Stimulated activated CD8-positive, alpha-beta memory T cell treated with anti-CD3 and anti-CD28 coated beads, Interleukin-15, amount 100 ng/mL, for 1 hour (primary cell): ENCODE measurements at regions not wholly inside any gene's neighbourhood (a gene's known extent, or its start where the extent isn't known, plus 50 kb on each side); places are given as distances from the start of the nearest gene placed in this dataset.
"Not testable (repeated sequence)": the region's sequence is repeated elsewhere in the genome, so short reads cannot be mapped to it uniquely, and the experiment has no call there.

ENCODE experiments used
- DNase-seq: peaks from one replicate; pipeline ENCODE4 v3.0.0-alpha.2; 2020; ENCODE audit warnings: low read depth

DNA sequence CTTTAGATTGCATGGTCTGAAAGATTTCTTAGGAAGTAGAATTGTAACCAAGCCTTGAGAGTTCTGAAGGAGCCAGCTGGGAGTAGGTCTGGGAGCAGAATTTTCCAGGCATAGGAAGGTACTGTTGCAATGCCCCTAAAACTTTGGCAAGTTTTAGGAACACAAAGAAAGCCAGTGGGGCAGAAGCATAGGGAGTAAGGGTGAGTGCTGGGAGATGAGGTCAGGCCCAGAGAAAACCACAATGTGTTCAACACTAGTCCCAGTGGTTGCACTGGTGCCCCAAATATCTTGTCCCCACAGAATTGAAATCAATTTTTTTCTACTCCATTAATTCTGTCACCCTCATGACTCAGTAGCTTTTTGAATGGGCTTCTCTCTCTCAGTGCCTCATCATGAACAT lies 120.7 kb upstream of the GALNT15 start:
- DNase-seq: no peak

DNA sequence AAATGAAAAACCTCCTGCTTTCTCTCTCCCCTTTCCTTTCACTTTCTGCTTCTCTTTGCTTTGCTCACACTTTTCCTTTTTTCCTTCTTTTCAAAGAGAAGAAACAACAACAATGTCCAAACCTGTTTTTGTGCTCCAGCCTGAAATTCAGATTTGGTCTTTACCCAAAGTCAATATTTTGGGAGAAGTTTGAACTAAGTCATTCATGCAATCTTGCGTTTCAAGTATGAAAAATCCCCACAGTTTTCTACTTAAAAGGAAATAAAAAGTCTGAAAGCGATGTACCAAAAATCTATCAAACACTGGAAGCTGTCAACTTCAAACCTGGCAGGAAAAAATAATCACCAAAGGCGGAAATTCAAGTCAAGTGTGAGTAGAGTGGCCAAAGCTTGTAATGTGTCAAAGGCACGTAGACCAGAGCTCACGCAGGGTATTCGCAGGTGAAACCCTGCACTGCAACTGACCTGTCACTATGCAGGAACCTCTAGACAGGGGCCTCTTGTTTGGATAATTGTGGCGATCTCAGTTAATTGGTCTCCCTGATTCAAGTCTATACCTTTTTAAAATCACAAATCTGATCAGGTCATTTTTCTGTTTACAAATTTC lies 118.8 kb upstream of the GALNT15 start:
- no peak for DNase-seq

DNA sequence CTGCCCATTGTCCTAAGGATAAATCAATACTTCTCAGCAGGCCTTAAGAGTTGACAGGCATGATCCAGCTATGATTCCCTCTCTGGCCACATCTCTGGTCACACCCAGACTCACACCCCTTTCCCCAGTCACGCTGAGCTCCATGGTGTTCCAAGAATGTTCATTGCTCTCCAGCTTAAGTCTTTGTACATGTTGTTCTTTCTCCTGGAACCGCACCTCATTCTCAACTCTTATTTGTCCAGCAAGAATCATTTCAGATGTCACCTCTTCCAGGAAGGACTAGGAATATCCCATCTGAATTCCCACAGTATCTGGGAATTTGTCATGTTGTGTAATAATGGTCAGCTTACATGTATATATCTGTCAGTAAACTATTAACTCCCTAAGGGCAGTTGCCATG lies 118.3 kb upstream of the GALNT15 start:
- no peak for DNase-seq

DNA sequence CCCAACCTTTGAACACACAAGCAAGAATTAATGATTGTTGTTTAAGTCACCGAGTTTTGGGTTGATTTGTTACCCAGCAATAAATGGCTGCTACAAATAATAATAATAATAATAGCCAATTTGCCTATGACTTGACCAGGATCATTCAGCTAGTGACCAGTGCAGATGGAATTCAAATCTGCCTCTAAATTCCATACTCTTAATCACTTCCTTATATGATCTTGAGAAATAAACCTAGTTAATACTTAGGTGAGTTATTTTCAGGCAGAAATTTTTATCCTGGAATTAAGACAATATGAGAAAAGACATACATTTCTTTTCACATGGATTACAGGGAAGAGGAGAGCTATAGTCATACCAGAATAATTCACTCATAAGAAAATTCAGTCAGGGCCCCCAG lies 116.0 kb upstream of the GALNT15 start:
- no peak for DNase-seq

DNA sequence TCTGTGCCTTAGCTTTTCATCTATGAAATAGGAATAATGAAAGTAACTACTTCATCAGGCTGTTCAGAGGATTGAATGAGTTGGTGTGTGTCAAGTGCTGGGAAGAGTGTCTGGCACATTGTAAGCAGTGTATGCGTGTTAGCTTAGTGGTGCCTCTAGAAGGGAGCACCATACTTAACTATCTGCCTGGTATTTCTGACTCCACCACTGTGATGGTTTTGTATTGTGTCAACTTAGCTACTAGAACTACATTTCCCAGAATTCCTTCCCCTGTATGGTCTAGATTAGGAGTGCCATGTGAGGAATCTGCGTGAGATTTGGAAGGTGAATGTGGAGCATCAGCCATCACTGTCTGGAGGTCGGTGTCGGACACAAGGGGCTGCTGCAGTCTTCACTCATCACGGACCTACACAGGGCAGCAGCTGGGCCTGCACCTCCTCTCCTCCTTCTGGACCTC lies 115.4 kb upstream of the GALNT15 start:
- no peak for DNase-seq

DNA sequence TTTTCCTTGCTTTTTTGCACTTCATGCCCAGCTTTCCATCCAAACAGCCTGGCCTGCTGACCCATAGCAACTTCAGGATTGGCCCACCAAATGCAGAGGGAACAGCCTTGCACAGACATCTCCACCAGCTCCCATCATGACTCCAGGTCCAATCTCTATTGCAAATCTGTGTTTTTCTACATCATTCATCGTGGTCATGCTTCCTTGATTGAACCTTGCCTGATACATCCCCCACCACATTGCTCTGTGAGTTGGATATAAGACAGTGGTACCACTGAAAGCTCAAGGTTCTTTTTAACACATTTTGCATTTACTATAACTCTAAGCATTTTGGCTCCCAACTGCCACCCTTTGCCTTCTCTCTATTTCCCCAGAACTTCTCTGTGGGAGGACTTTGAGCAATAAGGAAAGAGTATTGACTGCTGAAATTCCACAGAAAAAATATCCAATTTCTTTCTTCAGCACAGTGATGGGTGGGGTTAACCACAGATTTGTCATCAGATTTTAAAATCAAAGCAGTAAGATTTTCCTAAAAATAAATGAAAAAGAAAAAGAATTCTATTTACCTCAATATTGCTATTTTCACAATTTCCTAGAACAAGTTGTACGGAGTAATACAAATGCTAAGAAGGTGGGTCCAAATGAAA lies 114.6 kb upstream of the GALNT15 start:
- no peak for DNase-seq

DNA sequence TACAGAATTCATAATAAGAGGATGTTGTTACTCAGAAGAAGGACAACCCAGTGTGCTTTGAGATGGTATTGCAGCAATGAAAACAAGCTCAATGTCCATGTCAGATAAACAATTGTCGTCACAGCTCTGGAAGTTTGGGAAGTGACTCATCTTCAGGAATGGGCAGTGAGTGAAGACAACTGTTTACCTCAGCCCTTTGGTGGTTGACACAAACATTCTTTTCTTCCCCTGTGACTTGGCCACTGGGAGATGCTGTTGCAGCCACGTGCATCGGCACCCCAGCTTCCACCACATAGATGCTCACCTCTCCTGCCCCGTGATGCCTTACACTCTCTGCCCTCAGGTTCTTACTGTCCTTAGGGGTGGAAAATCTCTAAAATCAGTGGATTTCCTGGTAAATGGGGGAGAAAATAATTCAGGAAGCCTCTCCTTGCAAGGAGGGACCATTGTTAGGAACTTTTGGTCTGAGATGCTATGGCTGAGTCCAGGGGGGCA lies 114.1 kb upstream of the GALNT15 start:
- no peak for DNase-seq

DNA sequence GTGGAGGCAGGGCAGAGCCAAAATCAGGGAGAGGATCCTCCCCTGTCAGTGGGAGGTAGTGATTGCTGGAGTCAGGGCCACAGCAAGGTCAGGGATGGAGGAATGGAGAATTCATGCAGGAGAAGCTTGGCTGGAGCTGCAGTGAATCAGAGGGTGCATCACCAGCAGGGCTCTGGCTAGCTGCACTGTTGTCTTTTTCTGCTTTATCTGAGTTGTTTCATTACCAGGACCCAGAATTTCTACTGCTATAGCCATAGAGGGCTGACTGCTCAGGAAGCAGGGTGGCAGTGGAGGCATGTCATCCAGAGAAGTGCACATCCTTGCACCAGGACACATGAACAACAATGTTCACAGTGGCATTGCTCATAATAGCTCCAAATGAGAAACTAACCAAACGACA lies 113.5 kb upstream of the GALNT15 start:
- DNase-seq: no peak

DNA sequence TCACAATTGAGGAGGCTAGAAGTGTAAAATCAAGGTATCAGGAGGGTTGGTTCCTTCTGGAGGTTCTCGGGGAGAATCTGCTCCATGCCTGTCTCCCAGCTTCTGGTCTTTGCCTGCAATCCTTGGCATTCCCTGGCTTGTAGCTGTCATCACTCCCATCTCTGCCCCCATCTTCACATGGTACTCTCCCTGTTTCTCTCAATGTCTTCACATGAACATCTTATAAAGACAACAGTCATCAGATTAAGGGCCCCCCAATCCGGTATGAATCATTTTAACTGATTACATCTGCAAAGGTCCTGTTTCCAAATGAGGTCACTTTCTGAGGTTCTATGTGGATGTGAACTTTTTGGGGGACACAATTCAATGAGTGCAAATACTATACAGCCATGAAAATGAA lies 113.0 kb upstream of the GALNT15 start:
- DNase-seq: no peak

DNA sequence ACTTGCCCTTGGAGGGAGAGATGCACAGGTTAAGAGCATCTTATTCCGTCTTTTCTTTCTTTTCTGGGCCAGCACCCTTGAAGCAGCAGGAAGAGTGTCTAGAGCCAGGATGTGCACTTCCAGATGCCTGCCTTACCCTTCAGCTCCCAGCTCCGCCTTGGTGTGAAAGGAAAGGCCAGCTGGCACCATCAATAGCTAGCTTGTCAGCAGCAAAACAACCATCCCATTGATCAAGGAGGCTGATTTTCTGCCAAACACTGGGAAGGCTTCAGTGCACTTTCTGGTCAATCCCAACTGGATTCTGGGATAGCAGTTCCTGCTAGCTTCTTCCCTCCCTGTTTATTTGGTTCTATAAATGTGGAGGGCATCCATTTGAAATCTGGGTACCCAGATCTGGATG lies 110.9 kb upstream of the GALNT15 start:
- DNase-seq: no peak

DNA sequence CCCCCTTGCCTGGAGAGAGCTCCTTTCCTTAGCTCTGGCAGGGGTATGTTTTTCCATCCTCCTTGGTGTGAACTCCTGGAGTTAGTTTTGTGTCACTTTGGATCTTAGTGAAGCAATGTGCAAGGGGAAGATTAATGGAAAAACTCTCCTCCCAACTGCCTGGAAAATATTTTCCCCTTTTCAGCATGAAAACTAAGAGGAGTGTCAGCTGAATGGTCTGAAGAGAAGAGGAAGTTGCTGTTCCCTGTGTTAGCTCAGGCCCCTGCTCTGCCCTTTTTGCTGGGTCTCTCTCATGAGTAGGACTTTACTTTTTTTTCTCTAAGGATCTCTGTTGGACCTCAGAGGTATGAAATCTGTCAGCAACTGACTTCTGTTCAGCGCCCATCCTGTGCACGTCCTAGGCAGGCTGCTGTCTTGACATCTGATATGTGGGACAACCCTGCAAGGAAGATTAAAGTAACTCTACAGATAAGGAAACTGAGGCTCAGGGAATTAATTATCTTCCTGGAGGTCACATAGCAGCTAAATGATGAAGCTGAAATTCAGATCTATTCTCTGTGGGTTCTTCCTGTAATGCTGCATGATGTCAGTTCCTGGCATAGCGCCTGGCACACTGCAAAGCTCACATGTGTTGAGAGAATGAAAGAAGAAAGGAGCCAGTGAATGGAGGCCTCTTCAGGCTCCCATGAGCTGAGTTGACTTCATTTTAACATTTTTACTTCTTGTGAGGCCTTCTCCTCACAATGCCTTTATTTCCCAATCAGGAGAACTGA lies 109.7 kb upstream of the GALNT15 start:
- no peak for DNase-seq

DNA sequence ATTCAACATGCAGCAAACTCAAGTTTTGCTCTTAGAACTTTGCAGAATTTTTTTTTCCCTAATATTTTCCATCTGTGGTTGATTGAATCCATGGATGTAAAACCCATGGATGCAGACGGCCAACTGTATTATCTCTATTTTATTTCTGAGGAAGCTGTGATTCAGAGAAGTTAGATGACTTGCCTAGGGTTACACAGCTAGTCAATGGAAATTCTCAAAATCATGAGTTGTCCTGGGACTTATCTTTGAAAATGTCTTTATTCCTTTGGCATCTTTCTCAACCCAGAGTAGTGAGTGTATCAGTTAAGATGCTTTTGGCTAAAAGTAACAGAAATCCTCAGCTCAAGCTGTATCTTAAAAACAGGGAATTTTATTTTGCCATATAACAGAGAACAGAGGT lies 107.9 kb upstream of the GALNT15 start:
- no peak for DNase-seq

DNA sequence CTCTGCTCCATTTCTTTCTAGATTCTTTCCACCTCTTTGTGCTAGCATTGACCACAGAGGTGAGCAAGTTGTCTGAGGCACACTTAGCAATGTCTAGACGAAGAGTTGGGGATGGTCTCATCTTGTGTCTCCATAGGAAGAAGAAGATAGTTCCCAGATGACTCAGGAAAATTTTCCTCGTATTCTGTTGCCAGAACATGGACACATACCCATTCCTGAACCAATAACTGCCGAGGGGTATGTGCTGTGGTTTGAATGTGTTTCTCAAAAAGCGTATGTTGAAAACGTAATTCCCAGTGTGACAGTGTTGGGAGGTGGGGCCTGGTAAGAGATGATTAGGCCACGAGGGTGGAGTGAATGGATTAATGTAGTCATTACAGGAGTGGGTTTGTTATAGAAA lies 107.5 kb upstream of the GALNT15 start:
- DNase-seq: no peak

DNA sequence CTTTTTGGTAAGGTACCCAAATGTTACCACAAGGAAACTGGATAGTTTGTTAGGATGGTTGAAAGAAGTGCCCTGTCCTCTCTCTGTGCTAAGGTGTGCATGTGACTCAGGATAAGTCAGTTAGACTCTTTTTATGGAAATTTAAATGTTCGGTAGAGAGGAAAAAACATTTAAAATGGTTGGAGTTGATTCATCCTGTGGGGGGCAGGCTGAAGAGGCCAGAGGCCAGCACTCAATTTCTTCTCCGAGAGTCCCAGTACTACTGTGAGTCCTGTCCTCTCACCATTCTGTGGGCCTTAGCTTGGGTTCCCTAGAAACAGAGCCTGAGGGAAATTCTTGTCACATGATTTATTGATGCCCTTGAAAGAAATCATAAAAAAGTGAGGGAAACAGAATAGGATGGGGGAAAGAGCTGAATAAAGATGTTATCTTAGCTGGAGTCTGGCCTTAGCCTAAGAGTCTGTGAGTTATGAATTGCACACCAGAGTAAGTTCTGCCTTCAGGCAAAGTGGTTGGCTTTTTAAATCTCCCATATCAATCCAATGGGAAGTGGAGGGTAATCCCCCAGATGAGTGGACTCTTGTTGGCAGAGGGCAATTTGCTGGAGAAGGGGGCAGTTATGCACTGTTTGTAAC lies 106.5 kb upstream of the GALNT15 start:
- no peak for DNase-seq

DNA sequence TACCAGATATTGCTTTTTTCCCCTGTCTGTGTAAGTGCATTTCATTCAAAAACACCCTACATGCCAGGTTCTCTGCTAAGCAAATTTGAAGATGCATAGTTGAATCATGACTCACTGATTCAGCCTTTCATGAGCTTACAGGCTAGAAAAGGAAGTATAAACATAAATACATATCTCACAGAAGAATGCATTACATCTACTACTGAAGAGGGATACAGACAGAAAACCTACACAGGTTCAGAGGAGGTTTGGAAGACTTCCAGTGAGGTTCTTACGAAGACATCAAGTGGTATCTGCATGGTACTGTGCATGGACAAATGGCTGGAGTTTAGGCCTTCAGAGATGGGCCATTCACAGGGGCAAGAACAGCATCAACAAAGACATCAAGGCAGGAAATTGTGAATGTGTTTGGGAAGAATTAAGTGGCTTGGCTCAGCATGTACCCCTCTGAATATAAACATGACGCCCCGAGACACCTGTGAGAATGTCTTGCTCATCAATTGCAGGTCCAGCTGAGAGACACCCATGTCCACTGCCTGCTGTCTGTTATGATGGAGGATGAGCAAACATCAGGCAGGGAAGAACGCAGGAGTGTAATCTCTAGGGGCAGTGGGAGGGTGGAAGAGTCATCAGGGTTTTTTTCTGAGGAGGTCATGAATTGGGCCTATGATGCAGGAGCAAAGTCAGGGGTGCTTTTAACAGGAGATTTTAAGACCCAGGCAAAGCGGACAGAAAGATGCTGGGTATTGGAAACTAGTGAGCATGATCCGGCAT lies 105.1 kb upstream of the GALNT15 start:
- no peak for DNase-seq

DNA sequence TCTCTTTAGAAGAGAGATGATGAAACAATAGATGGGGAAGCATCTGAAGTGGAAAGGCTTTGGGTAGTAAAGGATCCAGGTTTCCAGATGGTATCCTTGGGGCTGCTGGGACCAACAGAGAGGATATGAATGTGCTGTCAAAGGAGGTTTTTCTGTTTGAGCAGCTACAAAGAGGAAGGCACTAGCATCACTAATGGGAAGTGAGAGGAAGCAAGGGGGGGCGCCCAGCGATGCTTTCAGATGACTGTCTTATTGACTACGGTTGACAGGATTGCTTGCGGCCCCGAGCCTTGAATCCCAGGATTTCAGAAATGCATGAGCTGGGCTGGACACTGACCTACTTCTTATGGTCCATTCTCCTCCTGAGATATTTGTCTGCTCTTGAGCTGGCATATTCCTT lies 103.8 kb upstream of the GALNT15 start:
- no peak for DNase-seq

DNA sequence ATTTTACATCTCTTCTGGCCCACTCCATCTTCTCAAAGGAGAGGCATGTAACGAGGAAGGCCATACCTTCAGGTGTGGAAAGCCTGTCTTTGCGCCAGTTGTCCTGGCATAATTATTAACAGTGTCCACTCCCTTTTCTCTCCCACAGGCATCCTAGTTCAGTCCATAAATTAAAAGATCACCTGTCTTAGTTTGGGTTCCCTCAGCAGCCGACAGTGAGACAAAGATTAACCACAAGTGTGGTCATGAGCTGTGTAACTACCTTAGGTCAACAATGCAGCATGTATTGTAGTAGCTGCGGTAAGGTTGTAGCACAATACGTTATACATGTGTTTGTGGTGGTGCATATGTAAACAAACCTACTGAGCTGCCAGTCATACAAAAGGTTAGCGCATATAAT lies 103.3 kb upstream of the GALNT15 start:
- DNase-seq: no peak

DNA sequence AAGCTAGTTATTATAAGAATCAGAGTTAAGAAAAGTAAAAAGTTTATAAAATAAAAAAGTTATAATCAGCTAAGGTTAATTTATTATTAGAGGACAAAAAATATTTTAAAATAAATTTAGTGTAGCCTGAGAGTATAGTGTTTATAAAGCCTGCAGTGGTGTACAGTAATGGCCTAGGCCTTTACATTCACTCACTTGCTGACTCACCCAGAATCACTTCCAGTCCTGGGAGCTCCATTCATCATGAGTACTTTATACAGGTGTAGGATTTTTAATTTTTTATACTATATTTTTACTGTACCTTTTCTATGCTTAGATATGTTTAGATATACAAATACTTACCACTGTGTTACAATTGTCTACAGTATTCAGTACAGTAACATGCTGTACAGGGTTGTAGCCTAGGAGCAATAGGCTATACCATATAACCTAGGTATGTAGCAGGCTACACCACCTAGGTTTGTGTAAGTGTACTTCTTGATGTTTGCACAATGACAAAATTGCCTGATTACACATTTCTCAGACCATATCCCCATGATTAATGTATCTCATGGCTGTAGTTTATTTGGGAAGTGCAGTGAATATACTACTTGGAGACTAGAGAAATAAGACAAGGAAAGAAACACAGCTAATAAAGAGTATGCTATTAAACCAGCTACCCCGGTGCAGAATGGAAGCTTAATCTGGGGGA lies 101.9 kb upstream of the GALNT15 start:
- no peak for DNase-seq

DNA sequence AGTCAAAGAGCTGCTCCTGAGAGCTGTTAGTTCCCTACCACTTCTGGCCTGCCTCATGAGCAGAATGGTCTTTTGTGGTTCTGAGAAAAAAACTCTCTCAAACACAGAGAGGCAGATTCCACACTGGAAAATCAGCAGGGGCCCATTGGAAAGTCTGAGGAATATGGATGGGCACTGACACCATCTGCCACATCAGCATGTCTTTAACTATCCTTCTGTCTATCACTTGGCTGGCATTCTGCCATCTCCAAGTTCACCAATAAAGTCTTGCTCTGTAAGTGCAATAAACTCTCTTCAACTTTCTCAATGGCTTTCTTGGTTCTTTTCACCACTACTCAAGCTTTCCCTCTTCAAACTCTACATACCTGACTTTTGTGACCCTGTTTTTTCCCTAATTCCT lies 101.3 kb upstream of the GALNT15 start:
- DNase-seq: no peak

DNA sequence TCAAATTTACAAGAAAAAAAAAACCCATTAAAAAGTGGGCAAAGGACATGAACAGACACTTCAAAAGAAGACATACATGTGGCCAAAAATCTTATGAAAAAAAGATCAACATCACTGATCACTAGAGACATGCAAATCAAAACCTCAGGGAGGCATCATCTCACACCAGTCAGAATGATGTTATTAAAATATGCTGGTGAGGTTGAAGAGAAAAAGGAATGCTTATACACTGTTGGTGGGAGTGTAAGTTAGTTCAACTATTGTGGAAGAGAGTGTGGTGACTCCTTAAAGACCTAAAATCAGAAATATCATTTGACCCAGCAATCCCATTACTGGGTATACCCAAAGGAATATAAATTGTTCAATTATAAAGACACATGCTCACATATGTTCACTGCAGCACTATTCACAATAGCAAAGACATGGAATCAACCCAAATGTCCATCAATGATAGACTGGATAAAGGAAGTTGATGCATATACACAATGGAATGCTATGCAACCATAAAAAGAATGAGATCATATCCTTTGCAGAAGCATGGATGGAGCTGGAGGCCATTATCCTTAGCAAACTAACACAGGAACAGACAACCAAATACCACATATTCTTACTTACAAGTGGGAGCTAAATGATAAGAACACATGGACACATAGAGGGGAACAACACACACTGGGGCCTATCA lies 100.3 kb upstream of the GALNT15 start:
- not testable (repeated sequence) for DNase-seq

DNA sequence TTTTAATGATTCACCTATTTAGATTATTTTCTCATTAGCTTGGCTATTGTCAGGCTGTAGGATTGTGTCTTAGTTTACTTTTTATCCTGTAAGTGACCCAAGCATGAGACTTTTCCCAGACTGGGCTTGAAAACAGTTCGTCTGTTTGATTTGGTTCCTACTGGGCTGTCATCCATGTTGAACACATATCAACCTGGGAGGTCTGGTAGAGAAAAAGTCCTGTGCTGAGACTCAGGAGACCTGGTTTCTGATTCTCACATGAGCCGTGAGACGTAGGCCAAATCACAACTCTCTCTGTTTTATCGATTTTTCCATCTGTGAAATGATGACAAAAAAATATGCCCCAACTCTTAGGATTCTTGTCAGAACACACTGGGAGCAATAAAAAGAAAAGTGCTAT lies 98.8 kb upstream of the GALNT15 start:
- DNase-seq: no peak
